Naive thymus-derived CD4-positive, alpha-beta T cell (primary cell): ENCODE measurements at regions not wholly inside any gene's neighbourhood (a gene's known extent, or its start where the extent isn't known, plus 50 kb on each side); places are given as distances from the start of the nearest gene placed in this dataset.

Experiments used
- ATAC-seq: fragments of 150-1000 bp; cut with Tn5 transposase; 2 replicates; pipeline ENCODE4 v1.10.0; 2021; ENCODE audit warnings: mild to moderate bottlenecking, moderate library complexity
- CTCF ChIA-PET: fragments of 350-600 bp; sonication (Branson Sonifier 250); formaldehyde crosslinking; loops from one replicate; lab custom pipeline; 2021; ENCODE audit warnings: antibody characterized with exemption; lab: Charles Lee
- POLR2A ChIA-PET: fragments of 350-600 bp; sonication (Branson Sonifier 250); formaldehyde crosslinking; loops from one replicate; lab custom pipeline; 2021; ENCODE audit warnings: antibody characterized with exemption, inconsistent platforms; lab: Charles Lee
- DNase-seq, 9 donors: peaks; one replicate each; pipeline versions ENCODE4 v3.0.0 to v3.0.0-alpha.2; 2020 to 2022; ENCODE audit warnings: mixed read lengths in 1 of 9
- H3K27ac ChIP-seq: one replicate; pipeline ENCODE4 v1.7.0; 2013; ENCODE audit warnings: mild to moderate bottlenecking, low read depth, low read length, moderate library complexity
- H3K27me3 ChIP-seq, 2 donors: one replicate each; pipeline ENCODE4 v1.7.0; 2013; ENCODE audit warnings: low read length in 2 of 2, mild to moderate bottlenecking in 2 of 2, moderate library complexity in 2 of 2; ENCODE audit not compliant: control insufficient read depth in 2 of 2, insufficient read depth in 2 of 2
- H3K36me3 ChIP-seq, 3 experiments: 1 replicate in 2 of 3; 2 replicates in 1 of 3; pipeline ENCODE4 v1.7.0; 2013; ENCODE audit warnings: low read length in 3 of 3, mild to moderate bottlenecking in 3 of 3, moderate library complexity in 1 of 3; ENCODE audit not compliant: insufficient read depth in 3 of 3, control insufficient read depth in 2 of 3
- H3K4me1 ChIP-seq, 2 donors: one replicate each; pipeline ENCODE4 v1.7.0; 2013; ENCODE audit warnings: low read length in 2 of 2, mild to moderate bottlenecking in 2 of 2, moderate library complexity in 1 of 2; ENCODE audit not compliant: control insufficient read depth in 2 of 2, insufficient read depth in 2 of 2
- H3K4me3 ChIP-seq: 2 replicates; pipeline ENCODE4 v1.7.0; 2013; ENCODE audit warnings: mild to moderate bottlenecking, low read length
- H3K9me3 ChIP-seq, 3 experiments: 1 replicate in 2 of 3; 2 replicates in 1 of 3; pipeline ENCODE4 v1.7.0; 2013; ENCODE audit warnings: low read length in 3 of 3; ENCODE audit not compliant: control insufficient read depth in 2 of 3
- H3K27ac Mint-ChIP-seq, 9 donors: one replicate each; pipeline ENCODE4 v1.8.0; 2020 to 2022; ENCODE audit warnings: mixed read lengths in 9 of 9, mild to moderate bottlenecking in 8 of 9, moderate library complexity in 5 of 9, inconsistent platforms in 2 of 9
- H3K27me3 Mint-ChIP-seq, 5 donors: one replicate each; pipeline ENCODE4 v1.8.0; 2021 to 2022; ENCODE audit warnings: mixed read lengths in 5 of 5, mild to moderate bottlenecking in 1 of 5
- H3K36me3 Mint-ChIP-seq, 5 donors: one replicate each; pipeline ENCODE4 v1.8.0; 2020 to 2022; ENCODE audit warnings: mixed read lengths in 5 of 5, mild to moderate bottlenecking in 3 of 5, inconsistent platforms in 1 of 5
- H3K4me1 Mint-ChIP-seq, 7 donors: one replicate each; pipeline ENCODE4 v1.8.0; 2020 to 2022; ENCODE audit warnings: mixed read lengths in 7 of 7, mild to moderate bottlenecking in 3 of 7, inconsistent platforms in 1 of 7
- H3K4me3 Mint-ChIP-seq, 10 donors: one replicate each; pipeline ENCODE4 v1.8.0; 2020 to 2022; ENCODE audit warnings: mild to moderate bottlenecking in 10 of 10, mixed read lengths in 10 of 10, moderate library complexity in 6 of 10, inconsistent platforms in 2 of 10
- H3K9me3 Mint-ChIP-seq, 11 donors: one replicate each; pipeline ENCODE4 v1.8.0; 2020 to 2022; ENCODE audit warnings: mixed read lengths in 11 of 11, mild to moderate bottlenecking in 4 of 11, inconsistent platforms in 1 of 11, moderate library complexity in 1 of 11
- intact Hi-C, 2 donors: fragments of 100-400 bp; cut with micrococcal nuclease; formaldehyde crosslinking; loops; one replicate each; pipeline ENCODE4 v1.15.1; 2023

- H3K27me3 Mint-ChIP-seq, result peaks cover 0 to 38% (median 20%) of the 10 kb centered on the region in 5 donors
- intact Hi-C loops, result no loop called here
- CTCF ChIA-PET, result no interaction called here
- no peak overlapping the region for H3K27ac Mint-ChIP-seq
- H3K4me1 Mint-ChIP-seq, result no peaks in the 10 kb centered on the region
- DNase-seq (no peak), ATAC-seq (no peak)
- H3K27me3 ChIP-seq, result no peaks in the 10 kb centered on the region
- H3K4me1 ChIP-seq, result no peaks in the 10 kb centered on the region
- peaks cover 0 to 1% (median 0%) of the 10 kb centered on the region in 11 donors for H3K9me3 Mint-ChIP-seq
- no peak overlapping the region for H3K4me3 Mint-ChIP-seq
- no peaks in the 10 kb centered on the region for H3K36me3 Mint-ChIP-seq
- H3K9me3 ChIP-seq, result no peaks in the 10 kb centered on the region
- H3K4me3 ChIP-seq, result no peak overlapping the region
- no peaks in the 10 kb centered on the region for H3K36me3 ChIP-seq
- POLR2A ChIA-PET, result no interaction called here
- H3K27ac ChIP-seq, result no peak overlapping the region
Observed at GRCh38 chr11:122025757-122026156, 90.3 kb downstream of the BLID start.

- no peaks in the 10 kb centered on the region for H3K36me3 ChIP-seq
- Mint-ChIP-seq H3K36me3 (no peaks in the 10 kb centered on the region), H3K27ac (no peak overlapping the region), H3K4me3 (no peak overlapping the region), H3K27me3 (peaks cover 0 to 38% (median 17%) of the 10 kb centered on the region in 5 donors), H3K4me1 (no peaks in the 10 kb centered on the region), H3K9me3 (no peaks in the 10 kb centered on the region)
- intact Hi-C loops, result no loop called here
- ChIA-PET CTCF (no interaction called here), POLR2A (no interaction called here)
- H3K27ac ChIP-seq, result no peak overlapping the region
- ATAC-seq (no peak), DNase-seq (no peak)
- no peaks in the 10 kb centered on the region for H3K27me3 ChIP-seq
- no peak overlapping the region for H3K4me3 ChIP-seq
- H3K9me3 ChIP-seq, result no peaks in the 10 kb centered on the region
- H3K4me1 ChIP-seq, result no peaks in the 10 kb centered on the region
Observed at GRCh38 chr11:122024278-122024677, 91.7 kb downstream of the BLID start.

GRCh38 chr11:122023614-122024250, 92.3 kb downstream of the BLID start:
- DNase-seq (no peak), ATAC-seq (no peak)
- Mint-ChIP-seq H3K4me1 (no peaks in the 10 kb centered on the region), H3K36me3 (no peaks in the 10 kb centered on the region), H3K27me3 (peaks cover 0 to 36% (median 17%) of the 10 kb centered on the region in 5 donors), H3K4me3 (no peak overlapping the region), H3K9me3 (no peaks in the 10 kb centered on the region), H3K27ac (peak overlapping the region in 1 of 9 donors; percentile 48)
- no peaks in the 10 kb centered on the region for H3K9me3 ChIP-seq
- H3K27ac ChIP-seq, result no peak overlapping the region
- CTCF ChIA-PET, result no interaction called here
- POLR2A ChIA-PET, result no interaction called here
- H3K27me3 ChIP-seq, result no peaks in the 10 kb centered on the region
- no peak overlapping the region for H3K4me3 ChIP-seq
- no peaks in the 10 kb centered on the region for H3K4me1 ChIP-seq
- H3K36me3 ChIP-seq, result no peaks in the 10 kb centered on the region
- intact Hi-C loops, result no loop called here

- intact Hi-C loops, result no loop called here
Observed at GRCh38 chr11:122022646-122023045, 93.4 kb downstream of the BLID start.

GRCh38 chr11:122020902-122021301, 95.1 kb downstream of the BLID start:
- H3K4me1 ChIP-seq, result no peaks in the 10 kb centered on the region
- Mint-ChIP-seq H3K4me1 (no peaks in the 10 kb centered on the region), H3K27ac (no peak overlapping the region), H3K9me3 (no peaks in the 10 kb centered on the region), H3K27me3 (peaks cover 0 to 12% (median 8%) of the 10 kb centered on the region in 5 donors), H3K4me3 (no peak overlapping the region), H3K36me3 (no peaks in the 10 kb centered on the region)
- no peaks in the 10 kb centered on the region for H3K36me3 ChIP-seq
- POLR2A ChIA-PET, result no interaction called here
- H3K27ac ChIP-seq, result no peak overlapping the region
- ATAC-seq (no peak), DNase-seq (no peak)
- CTCF ChIA-PET, result no interaction called here
- no peaks in the 10 kb centered on the region for H3K9me3 ChIP-seq
- H3K4me3 ChIP-seq, result no peak overlapping the region
- no peaks in the 10 kb centered on the region for H3K27me3 ChIP-seq
- intact Hi-C loops, result no loop called here

More at GRCh38 chr11:122022646-122023045, 93.4 kb downstream of the BLID start:
- no peak overlapping the region for H3K4me3 ChIP-seq
- no peaks in the 10 kb centered on the region for H3K36me3 ChIP-seq
- Mint-ChIP-seq H3K27me3 (peaks cover 0 to 25% (median 11%) of the 10 kb centered on the region in 5 donors), H3K36me3 (no peaks in the 10 kb centered on the region), H3K4me3 (no peak overlapping the region), H3K4me1 (no peaks in the 10 kb centered on the region), H3K9me3 (no peaks in the 10 kb centered on the region), H3K27ac (no peak overlapping the region)
- DNase-seq, result no peak
- no peaks in the 10 kb centered on the region for H3K27me3 ChIP-seq
- no peaks in the 10 kb centered on the region for H3K4me1 ChIP-seq
- no peak for ATAC-seq
- ChIA-PET POLR2A (no interaction called here), CTCF (no interaction called here)
- no peak overlapping the region for H3K27ac ChIP-seq
- H3K9me3 ChIP-seq, result no peaks in the 10 kb centered on the region

DNA sequence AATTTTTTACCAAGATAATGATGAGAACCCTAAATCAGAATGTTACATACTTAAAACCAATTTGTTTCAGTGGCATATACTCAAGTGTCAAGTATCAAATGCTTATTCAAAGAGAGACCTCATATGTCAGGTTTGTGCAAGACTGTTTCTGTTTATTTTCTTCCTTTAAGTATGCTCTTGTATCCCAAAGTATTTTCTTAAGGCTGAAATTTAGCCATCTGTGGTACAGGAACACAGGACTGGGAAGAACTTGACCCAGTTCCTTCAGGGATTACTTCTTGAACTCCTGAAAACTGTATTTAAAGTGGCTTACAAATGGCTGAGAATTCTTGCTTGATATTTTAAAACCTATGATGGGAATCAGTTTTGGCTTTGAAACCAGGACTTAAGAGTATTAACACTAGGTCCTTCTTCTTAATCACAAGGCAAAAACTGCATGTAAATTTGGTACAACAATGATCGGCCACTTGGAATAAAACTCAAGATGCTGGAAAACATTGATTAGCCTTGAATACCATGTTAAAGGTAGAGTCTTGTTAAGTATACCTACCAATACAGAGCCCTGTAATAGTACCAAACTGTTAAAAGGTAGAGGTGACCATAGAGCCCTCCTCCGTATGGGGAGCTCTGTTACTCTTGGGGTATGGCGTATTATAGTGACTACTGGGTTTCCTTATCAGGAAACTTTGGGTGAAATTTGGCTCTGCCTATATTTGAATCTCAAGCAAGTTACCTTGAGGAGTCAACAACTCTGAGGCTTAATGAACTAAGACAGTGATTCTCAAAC, 95.9 kb downstream of the BLID start:
- H3K4me1 Mint-ChIP-seq, result no peaks in the 10 kb centered on the region

More for the DNA sequence above, 95.9 kb downstream of the BLID start:
- ATAC-seq, result no peak
- no peak overlapping the region for H3K4me3 ChIP-seq
- POLR2A ChIA-PET, result no interaction called here
- DNase-seq, result no peak
- no peaks in the 10 kb centered on the region for H3K36me3 Mint-ChIP-seq
- no peak overlapping the region for H3K27ac Mint-ChIP-seq
- H3K27me3 ChIP-seq, result no peaks in the 10 kb centered on the region
- peaks cover 0 to 12% (median 6%) of the 10 kb centered on the region in 5 donors for H3K27me3 Mint-ChIP-seq
- no peaks in the 10 kb centered on the region for H3K4me1 ChIP-seq
- no peak overlapping the region for H3K4me3 Mint-ChIP-seq
- no peaks in the 10 kb centered on the region for H3K9me3 ChIP-seq
- no peak overlapping the region for H3K27ac ChIP-seq
- H3K36me3 ChIP-seq, result no peaks in the 10 kb centered on the region
- H3K9me3 Mint-ChIP-seq, result no peaks in the 10 kb centered on the region
- intact Hi-C loops, result no loop called here
- CTCF ChIA-PET, result no interaction called here
